Stomach smooth muscle (tissue), 2 donors: ENCODE measurements at regions not wholly inside any gene's neighbourhood (a gene's known extent, or its start where the extent isn't known, plus 50 kb on each side); places are given as distances from the start of the nearest gene placed in this dataset.

Source experiments
- H3K27ac ChIP-seq: one replicate; pipeline ENCODE4 v1.7.0; 2013; ENCODE audit warnings: mild to moderate bottlenecking, low read length, inconsistent platforms
- H3K27me3 ChIP-seq, 2 donors: one replicate each; pipeline ENCODE4 v1.7.0; 2013; ENCODE audit warnings: low read length in 2 of 2; ENCODE audit not compliant: insufficient read depth in 2 of 2, control insufficient read depth in 1 of 2
- H3K36me3 ChIP-seq, 2 donors: one replicate each; pipeline ENCODE4 v1.7.0; 2013; ENCODE audit warnings: low read length in 2 of 2; ENCODE audit not compliant: control insufficient read depth in 2 of 2, insufficient read depth in 2 of 2
- H3K4me1 ChIP-seq: one replicate; pipeline ENCODE4 v1.7.0; 2013; ENCODE audit warnings: low read length; ENCODE audit not compliant: control insufficient read depth, insufficient read depth
- H3K4me3 ChIP-seq, 2 donors: one replicate each; pipeline ENCODE4 v1.7.0; 2013; ENCODE audit warnings: low read length in 2 of 2
- H3K9ac ChIP-seq, 2 donors: one replicate each; pipeline ENCODE4 v1.7.0; 2013; ENCODE audit warnings: low read length in 2 of 2, mild to moderate bottlenecking in 1 of 2
- H3K9me3 ChIP-seq, 2 donors: one replicate each; pipeline ENCODE4 v1.7.0; 2013; ENCODE audit warnings: low read length in 2 of 2; ENCODE audit not compliant: control insufficient read depth in 2 of 2
- donor health status: healthy.
- donor health status: Pancreatic carcinoma.

DNA sequence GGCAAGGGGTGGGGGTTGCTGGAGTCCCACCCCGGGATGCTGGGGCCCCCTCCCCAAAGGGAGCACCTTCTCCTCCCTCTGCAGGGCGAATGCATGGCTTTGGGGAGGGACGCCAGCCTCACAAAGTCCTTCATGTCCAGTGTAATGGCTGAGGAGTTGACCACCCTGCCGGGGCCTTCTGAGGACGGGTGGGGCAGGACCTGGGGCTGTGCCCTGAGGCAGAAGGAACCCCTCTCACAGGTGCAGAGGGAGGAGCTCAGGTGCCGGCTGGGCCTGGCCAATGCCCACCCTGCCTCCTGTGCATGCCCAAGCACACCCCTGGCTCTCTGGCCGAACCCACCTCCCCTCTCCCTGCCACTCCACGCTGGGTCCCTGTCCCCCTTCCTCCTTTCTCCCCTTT is 64.3 kb upstream of the RNU6ATAC start:
- Histone ChIP-seq H3K36me3 (no peaks in the 10 kb centered on the region), H3K9ac (no peak overlapping the region), H3K9me3 (no peaks in the 10 kb centered on the region), H3K27me3 (peaks cover 2 to 3% of the 10 kb centered on the region in 2 donors), H3K27ac (no peak overlapping the region), H3K4me3 (no peak overlapping the region), H3K4me1 (peaks cover 22% of the 10 kb centered on the region)

DNA sequence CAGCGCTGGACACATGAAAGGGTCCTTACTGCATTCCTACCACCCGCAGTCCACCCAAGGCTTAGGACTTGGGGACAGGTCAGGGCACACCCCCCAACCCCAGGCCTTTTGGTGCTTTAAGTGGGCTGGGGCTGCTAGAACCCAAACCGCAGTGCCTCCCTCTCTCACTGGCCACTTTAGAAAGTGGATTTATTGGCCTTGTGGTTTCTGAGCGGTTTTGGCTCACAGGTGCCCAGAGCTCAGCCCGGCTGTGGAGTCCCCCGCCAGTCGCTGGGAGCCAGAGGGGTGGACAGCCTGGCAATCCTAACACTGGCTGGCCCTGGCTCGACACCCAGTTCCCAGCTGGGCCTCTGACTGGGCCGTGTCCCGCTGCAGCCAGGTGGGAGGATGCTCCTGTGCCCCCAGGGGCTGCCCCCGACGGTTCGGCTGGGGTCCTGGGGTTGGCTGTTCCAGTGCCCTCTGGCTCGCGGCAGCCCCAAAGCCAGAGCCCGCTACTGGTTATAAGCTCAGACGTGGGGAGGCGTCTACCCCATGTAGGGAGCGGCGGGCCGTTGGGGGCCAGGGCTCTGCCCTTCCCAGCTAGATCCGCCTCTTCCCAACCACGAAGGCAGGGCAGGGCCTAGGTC is 65.2 kb upstream of the RNU6ATAC start:
- H3K27ac ChIP-seq, result no peak overlapping the region
- peaks cover 24% of the 10 kb centered on the region for H3K4me1 ChIP-seq
- peaks cover 2 to 3% of the 10 kb centered on the region in 2 donors for H3K27me3 ChIP-seq
- H3K9ac ChIP-seq, result no peak overlapping the region
- no peak overlapping the region for H3K4me3 ChIP-seq
- no peaks in the 10 kb centered on the region for H3K36me3 ChIP-seq
- no peaks in the 10 kb centered on the region for H3K9me3 ChIP-seq

DNA sequence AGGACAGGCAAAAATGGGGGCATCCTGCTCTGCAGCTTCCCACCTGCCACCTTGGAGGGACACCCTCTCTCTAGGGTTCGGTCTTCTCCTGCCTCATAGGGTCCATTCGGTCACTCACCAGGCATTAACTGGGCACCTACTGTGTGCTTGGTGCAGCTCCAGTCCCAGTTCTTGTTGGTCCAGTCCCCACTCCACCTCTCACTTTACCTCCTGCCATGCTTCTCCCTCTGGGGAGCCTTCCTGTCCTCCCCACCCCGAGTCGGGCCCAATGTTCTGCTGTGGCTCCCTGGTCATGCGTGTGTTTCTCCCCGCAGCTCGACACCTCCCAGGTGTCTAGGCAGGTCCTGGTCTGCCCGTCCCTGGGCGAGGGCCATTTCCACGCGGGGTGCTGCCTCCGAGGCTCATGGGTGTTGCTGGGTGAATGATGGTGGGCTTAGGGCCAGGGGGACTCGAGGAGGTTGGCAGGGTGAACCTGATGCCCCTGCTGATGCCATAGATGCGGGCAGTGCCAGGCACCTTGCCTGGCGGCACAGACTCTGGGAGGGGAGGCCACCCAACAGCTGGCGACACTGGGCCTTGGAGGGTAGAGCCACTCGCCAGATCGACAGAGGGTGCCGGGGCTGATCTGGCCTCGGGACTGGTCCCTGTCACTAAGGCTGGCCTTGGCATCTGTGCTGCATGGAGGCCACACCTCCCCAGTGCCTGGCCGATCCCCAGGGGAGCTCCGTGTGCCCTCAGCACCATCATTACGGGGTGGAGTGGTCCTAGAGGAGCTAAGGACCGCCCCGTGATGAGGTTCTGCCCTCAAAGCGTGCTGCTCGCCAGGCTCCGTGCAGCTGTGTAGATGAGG is 66.0 kb upstream of the RNU6ATAC start:
- Histone ChIP-seq H3K9ac (no peak overlapping the region), H3K9me3 (no peaks in the 10 kb centered on the region), H3K36me3 (no peaks in the 10 kb centered on the region), H3K4me3 (no peak overlapping the region), H3K27me3 (peaks cover 2 to 3% of the 10 kb centered on the region in 2 donors), H3K4me1 (peaks cover 24% of the 10 kb centered on the region), H3K27ac (no peak overlapping the region)

DNA sequence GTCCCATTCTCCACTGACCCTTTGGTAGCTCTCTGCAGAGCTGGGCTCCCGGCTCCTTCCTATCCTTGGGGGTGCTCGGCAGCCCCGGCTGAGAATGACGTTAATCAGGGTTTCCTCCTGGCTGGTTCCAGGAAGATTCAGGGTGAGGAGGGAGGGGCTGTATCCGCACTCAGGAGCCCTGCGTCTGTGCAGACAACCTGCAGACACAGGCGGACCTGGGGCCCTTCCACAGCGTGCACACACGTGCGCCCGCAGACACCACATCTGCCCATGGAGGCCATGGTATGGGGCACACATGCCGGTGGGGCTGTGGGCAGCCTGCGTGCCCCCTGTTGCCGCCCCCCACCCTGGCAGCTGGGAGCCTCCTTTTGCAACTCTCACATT is 66.6 kb upstream of the RNU6ATAC start:
- Histone ChIP-seq H3K27ac (no peak overlapping the region), H3K4me1 (peaks cover 24% of the 10 kb centered on the region), H3K9me3 (no peaks in the 10 kb centered on the region), H3K36me3 (no peaks in the 10 kb centered on the region), H3K27me3 (peaks cover 2 to 3% of the 10 kb centered on the region in 2 donors), H3K9ac (no peak overlapping the region), H3K4me3 (peak overlapping the region in 1 of 2 donors; percentile 57)

DNA sequence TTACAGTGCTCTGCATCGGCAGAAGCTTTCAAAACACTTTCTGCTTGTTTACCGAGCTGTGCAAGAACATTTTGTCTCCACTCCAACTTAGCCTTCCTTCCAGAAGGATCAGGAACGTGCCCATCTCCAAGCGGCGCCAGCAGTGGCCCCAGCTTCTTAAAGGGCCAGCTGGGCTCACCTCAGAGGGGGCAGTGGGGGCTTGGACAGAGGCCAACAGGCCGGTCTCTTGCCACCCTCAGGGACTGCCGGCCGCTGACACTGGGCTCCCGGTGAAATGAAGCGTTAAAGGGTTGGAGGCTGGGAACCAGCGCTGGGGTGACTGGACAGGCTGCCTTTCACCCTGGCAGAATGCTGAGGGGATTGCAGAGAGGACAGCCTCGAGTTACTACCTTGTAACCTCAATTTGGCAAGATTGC is 67.0 kb upstream of the RNU6ATAC start:
- H3K9me3 ChIP-seq, result no peaks in the 10 kb centered on the region
- H3K27me3 ChIP-seq, result peaks cover 2 to 3% of the 10 kb centered on the region in 2 donors
- H3K27ac ChIP-seq, result peak overlapping the region; percentile 6
- H3K36me3 ChIP-seq, result no peaks in the 10 kb centered on the region
- peak overlapping the region in 1 of 2 donors; percentile 57 for H3K4me3 ChIP-seq
- H3K4me1 ChIP-seq, result peaks cover 24% of the 10 kb centered on the region
- no peak overlapping the region for H3K9ac ChIP-seq

DNA sequence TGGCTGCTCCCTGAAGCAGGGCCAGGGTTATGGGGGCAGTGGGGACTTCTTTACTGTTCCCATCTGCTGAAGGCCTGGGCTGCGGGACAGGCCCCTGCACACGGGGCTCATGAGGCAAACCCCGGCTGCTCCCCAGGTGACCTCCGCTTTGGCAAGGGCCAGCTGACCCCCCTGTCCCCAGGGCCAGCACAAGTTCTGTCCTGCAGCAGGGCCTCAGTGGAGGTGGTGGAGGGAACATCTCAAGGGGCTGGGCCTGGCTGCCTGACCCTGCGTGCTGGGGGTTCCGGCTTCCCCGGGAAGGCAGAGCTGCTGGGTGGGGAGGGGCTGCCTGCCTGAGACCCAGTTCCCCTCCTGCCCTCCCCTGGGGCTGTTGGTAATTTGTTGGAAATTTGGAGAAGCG is 67.4 kb upstream of the RNU6ATAC start:
- H3K4me3 ChIP-seq, result no peak overlapping the region
- no peak overlapping the region for H3K9ac ChIP-seq
- H3K27ac ChIP-seq, result peak overlapping the region; percentile 6
- peaks cover 26% of the 10 kb centered on the region for H3K4me1 ChIP-seq
- no peaks in the 10 kb centered on the region for H3K9me3 ChIP-seq
- peaks cover 2 to 3% of the 10 kb centered on the region in 2 donors for H3K27me3 ChIP-seq
- H3K36me3 ChIP-seq, result no peaks in the 10 kb centered on the region

DNA sequence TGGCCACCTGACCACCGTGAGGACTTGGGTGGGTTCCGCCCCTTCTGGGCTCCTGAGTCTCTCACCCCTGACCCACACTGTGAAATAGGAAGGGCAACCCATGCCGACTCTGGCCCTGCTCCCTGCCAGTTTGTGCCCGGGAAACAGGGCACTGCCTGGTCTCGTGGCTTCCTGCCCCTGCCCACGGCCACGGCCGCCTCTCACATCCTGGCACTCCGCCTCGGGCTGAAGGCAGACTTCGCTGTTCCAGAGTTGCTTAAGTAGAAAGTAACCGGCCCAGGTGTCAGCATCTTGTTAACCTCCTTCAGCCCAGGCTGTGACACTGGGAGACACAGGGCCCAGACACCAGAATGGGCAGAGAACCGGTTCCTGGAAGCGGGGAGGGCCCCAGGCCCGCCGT is 68.7 kb upstream of the RNU6ATAC start:
- H3K27ac ChIP-seq, result no peak overlapping the region
- no peak overlapping the region for H3K9ac ChIP-seq
- H3K4me3 ChIP-seq, result no peak overlapping the region
- H3K27me3 ChIP-seq, result peaks cover 0 to 2% of the 10 kb centered on the region in 2 donors
- no peaks in the 10 kb centered on the region for H3K9me3 ChIP-seq
- H3K4me1 ChIP-seq, result peaks cover 26% of the 10 kb centered on the region
- H3K36me3 ChIP-seq, result no peaks in the 10 kb centered on the region

DNA sequence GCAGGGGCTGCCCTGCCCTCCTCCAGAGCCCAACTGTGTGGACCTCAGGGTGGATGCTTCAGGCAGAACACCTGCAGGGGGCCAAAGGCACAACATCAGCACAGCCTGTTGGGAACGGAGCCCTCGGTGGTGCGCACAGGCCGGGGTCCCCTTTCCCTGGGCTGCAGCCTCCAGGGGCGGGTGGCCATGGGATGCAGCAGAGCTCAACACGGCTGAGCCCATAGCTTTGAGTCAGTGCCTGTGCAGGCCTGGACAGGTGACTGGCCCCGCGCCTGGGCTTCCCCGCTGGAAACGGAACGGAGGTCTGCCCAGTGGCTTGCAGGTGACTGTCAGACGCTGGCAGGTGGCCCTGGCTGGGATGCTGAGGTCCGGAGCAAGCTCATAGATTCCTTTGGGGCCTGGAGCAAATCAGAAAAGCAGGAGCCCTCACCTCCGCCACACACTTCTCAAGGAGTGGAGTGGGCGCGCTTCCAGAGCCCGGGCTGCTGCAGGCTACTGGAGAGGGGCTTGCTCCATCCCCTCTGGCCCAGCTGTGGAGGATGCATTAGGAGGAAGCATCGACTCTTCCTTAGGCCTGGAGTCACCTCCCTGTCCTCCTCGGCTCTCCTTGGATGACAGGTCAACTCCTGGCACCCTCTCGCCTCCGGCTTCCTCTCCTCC is 69.8 kb upstream of the RNU6ATAC start:
- H3K9me3 ChIP-seq, result no peaks in the 10 kb centered on the region
- peaks cover 0 to 3% of the 10 kb centered on the region in 2 donors for H3K27me3 ChIP-seq
- no peak overlapping the region for H3K4me3 ChIP-seq
- no peak overlapping the region for H3K27ac ChIP-seq
- H3K4me1 ChIP-seq, result peaks cover 23% of the 10 kb centered on the region
- H3K36me3 ChIP-seq, result no peaks in the 10 kb centered on the region
- H3K9ac ChIP-seq, result no peak overlapping the region

DNA sequence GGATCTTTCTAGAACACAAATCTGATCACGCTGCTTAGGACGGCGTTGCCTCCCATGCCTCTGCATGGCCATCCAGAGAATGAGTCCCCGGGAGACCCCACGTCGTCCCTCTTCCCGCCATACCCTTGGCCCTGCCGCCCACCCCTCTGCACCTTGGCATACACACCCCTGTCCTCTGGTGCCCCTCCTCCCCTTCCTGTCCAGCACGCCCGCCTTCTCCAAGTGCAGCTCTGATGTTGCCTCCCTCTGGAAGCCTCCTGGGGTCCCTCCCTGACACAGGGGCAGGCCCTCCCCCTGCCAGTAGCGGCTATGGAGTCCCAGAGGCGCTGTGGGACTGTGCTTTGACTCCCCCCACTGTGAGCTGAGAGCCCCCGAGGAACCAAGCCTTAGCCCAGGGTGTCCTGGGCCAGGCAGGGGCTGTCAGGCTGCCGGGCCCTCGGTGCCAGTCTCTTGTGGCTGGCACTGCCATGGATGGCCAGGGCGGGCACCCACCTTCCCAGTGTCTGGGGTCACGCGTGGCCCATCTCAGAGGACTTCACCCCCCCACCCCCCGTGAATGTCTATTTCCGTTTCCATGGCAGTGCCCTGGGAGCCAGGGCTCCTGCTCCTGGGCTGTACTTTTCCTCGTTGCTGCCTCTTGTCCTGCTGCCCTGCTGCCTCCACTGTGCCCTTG is 70.5 kb upstream of the RNU6ATAC start:
- peaks cover 23% of the 10 kb centered on the region for H3K4me1 ChIP-seq
- H3K9me3 ChIP-seq, result no peaks in the 10 kb centered on the region
- H3K9ac ChIP-seq, result no peak overlapping the region
- H3K27me3 ChIP-seq, result peaks cover under 1 to 5% of the 10 kb centered on the region in 2 donors
- no peak overlapping the region for H3K4me3 ChIP-seq
- H3K36me3 ChIP-seq, result no peaks in the 10 kb centered on the region
- no peak overlapping the region for H3K27ac ChIP-seq

DNA sequence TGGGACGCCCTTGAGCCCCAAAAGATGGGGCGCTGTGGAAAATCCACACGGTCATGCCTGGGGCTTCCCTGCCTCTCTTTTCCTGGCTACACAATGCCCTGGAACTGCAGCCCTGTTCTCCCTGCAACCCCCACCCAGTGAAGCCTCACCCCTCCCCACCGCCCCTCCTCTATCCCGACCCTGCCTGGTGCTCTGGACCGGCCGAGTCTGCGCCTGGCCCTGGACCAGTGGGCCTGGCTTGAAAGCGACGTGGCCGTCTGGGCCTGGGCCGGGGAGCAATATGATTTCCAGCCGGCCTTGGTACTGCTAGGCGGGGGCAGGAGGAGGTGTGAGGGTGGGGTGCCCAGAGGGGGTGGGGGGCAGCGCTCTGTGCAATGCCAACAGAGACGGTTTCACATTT is 71.0 kb upstream of the RNU6ATAC start:
- Histone ChIP-seq H3K36me3 (no peaks in the 10 kb centered on the region), H3K4me3 (no peak overlapping the region), H3K4me1 (peaks cover 22% of the 10 kb centered on the region), H3K9ac (no peak overlapping the region), H3K27ac (no peak overlapping the region), H3K27me3 (peaks cover 6% of the 10 kb centered on the region in 2 donors), H3K9me3 (no peaks in the 10 kb centered on the region)
